ENCODE measurements at regions not wholly inside any gene's neighbourhood (a gene's known extent, or its start where the extent isn't known, plus 50 kb on each side); places are given as distances from the start of the nearest gene placed in this dataset.

- TF ChIP-seq CTCF (conservative IDR thresholded peaks at IDR 0.05 in 1 of 2, IDR thresholded peaks at IDR 0.05 in 1 of 2; ENCODE audit: extremely low read depth in 1 of 2, insufficient read depth in 1 of 2, low read depth in 1 of 2, low read length in 2 of 2) (no peak), EZH2 (IDR thresholded peaks at IDR 0.05; ENCODE audit: borderline replicate concordance, low read length) (no peak)
These were observed 1265.1 kb downstream of the CDH8 start for GRCh38 chr16:60771138-60771537.
